ENCODE measurements at regions not wholly inside any gene's neighbourhood (a gene's known extent, or its start where the extent isn't known, plus 50 kb on each side); places are given as distances from the start of the nearest gene placed in this dataset.

DNA sequence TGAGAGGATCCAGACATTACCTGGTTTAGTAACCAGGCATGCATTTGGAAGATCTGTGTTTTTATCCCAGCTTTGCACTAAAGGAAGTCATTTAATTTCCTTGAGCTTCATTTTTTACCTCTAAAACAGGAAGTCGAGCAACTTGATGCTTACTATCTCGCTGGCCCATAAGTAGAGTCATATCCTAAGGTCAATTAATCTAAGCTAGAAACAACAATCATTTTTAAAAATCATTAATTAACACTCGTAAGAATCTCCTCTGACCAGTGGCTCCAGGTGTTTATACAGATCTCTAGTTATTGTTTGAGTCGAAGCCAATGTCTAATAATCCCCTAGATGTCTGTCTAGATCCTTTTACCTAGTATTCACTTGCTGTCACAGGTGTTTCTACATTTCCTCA is 355.8 kb upstream of the DCN start:
- Histone ChIP-seq H3K4me1 (ENCODE audit: control insufficient read depth, insufficient read depth, low read length) (no peaks in the 10 kb centered on the region), H3K36me3 (ENCODE audit: control insufficient read depth, insufficient read depth, low read length, severe bottlenecking) (no peaks in the 10 kb centered on the region), H3K9me3 (ENCODE audit: control insufficient read depth, low read length) (peaks cover 8% of the 10 kb centered on the region), H3K27me3 (replicated peaks; ENCODE audit: control insufficient read depth, insufficient read depth, low read length) (no peaks in the 10 kb centered on the region), H3K4me3 (ENCODE audit: low read length) (no peak overlapping the region), H3K9ac (ENCODE audit: low read length) (no peak overlapping the region)
- no peak for DNase-seq (ENCODE audit: low read depth)

DNA sequence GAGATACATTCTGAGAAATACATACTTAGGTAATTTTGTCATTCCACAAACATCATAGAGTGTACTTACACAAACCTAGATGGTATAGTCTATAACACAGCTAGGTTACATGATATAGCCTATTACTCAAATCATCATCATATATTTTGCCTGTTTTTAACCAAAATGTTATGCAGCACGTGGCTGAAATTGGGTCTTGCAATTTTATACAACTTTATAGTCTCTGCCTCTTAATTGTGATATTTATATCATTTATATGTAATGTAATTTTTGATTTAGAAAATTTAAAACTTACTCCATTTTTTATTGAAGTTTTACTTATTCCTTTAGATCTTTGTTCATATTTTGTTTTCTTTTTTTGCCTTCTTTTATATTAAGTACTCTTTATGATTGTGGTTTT is 350.7 kb upstream of the DCN start:
- no peak for DNase-seq (ENCODE audit: low read depth)
- H3K9ac ChIP-seq (ENCODE audit: low read length) = no peak overlapping the region
- no peaks in the 10 kb centered on the region for H3K4me1 ChIP-seq (ENCODE audit: control insufficient read depth, insufficient read depth, low read length)
- no peaks in the 10 kb centered on the region for H3K27me3 ChIP-seq (replicated peaks; ENCODE audit: control insufficient read depth, insufficient read depth, low read length)
- no peaks in the 10 kb centered on the region for H3K36me3 ChIP-seq (ENCODE audit: control insufficient read depth, insufficient read depth, low read length, severe bottlenecking)
- H3K4me3 ChIP-seq (ENCODE audit: low read length) = peak overlapping the region; percentile 8
- H3K9me3 ChIP-seq (ENCODE audit: control insufficient read depth, low read length) = peaks cover 19% of the 10 kb centered on the region

DNA sequence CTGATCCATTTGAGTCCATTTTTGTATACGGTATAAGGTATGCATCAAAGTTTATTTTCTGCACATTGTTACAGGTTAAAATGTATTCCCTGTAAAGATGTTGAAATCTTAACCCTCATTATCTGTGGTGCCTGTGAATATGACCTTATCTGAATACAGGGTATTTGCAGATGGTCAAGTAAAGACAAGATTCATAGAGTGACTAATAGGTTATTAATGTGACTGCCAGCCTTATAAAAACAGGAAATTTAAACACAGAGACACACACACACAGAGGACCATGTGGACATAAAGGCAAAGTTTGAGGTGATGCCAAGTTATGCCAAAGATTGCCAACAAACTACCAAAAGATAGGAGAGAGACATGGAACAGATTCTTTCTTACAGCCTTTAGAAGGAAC is 347.2 kb upstream of the DCN start:
- Histone ChIP-seq H3K9ac (ENCODE audit: low read length) (no peak overlapping the region), H3K36me3 (ENCODE audit: control insufficient read depth, insufficient read depth, low read length, severe bottlenecking) (no peaks in the 10 kb centered on the region), H3K9me3 (ENCODE audit: control insufficient read depth, low read length) (peaks cover 19% of the 10 kb centered on the region), H3K4me3 (ENCODE audit: low read length) (no peak overlapping the region), H3K4me1 (ENCODE audit: control insufficient read depth, insufficient read depth, low read length) (no peaks in the 10 kb centered on the region), H3K27me3 (replicated peaks; ENCODE audit: control insufficient read depth, insufficient read depth, low read length) (no peaks in the 10 kb centered on the region)
- no peak for DNase-seq (ENCODE audit: low read depth)

DNA sequence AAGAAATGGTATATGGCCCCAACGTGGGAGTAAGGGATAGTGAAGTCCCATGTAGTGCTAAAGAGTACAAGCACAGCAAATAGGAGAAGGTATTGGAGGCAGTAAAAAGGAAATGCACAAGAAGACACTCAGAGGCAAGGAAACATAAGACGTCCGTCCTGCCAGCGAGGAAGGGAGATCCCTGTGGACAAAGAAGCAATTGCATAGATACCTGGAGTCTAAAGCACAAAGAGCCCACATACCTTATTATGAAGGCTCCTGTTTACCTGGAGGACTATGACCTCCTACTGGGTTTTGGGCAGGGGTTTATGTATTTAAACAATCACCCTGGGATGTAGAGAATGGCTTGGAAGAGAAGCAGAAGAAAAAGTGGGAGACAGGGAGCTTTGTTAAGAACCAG is 341.2 kb upstream of the DCN start:
- DNase-seq (ENCODE audit: low read depth) = no peak
- H3K9ac ChIP-seq (ENCODE audit: low read length) = no peak overlapping the region
- H3K9me3 ChIP-seq (ENCODE audit: control insufficient read depth, low read length) = no peaks in the 10 kb centered on the region
- no peaks in the 10 kb centered on the region for H3K27me3 ChIP-seq (replicated peaks; ENCODE audit: control insufficient read depth, insufficient read depth, low read length)
- H3K4me3 ChIP-seq (ENCODE audit: low read length) = no peak overlapping the region
- H3K4me1 ChIP-seq (ENCODE audit: control insufficient read depth, insufficient read depth, low read length) = no peaks in the 10 kb centered on the region
- H3K36me3 ChIP-seq (ENCODE audit: control insufficient read depth, insufficient read depth, low read length, severe bottlenecking) = no peaks in the 10 kb centered on the region

GRCh38 chr12:91516695-91517047 is 334.1 kb upstream of the DCN start:
- H3K4me1 ChIP-seq (ENCODE audit: control insufficient read depth, insufficient read depth, low read length) = no peaks in the 10 kb centered on the region
- H3K36me3 ChIP-seq (ENCODE audit: control insufficient read depth, insufficient read depth, low read length, severe bottlenecking) = no peaks in the 10 kb centered on the region
- peaks cover 4% of the 10 kb centered on the region for H3K9me3 ChIP-seq (ENCODE audit: control insufficient read depth, low read length)
- DNase-seq (ENCODE audit: low read depth) = no peak
- peaks cover 6% of the 10 kb centered on the region for H3K27me3 ChIP-seq (replicated peaks; ENCODE audit: control insufficient read depth, insufficient read depth, low read length)
- no peak overlapping the region for H3K4me3 ChIP-seq (ENCODE audit: low read length)
- H3K9ac ChIP-seq (ENCODE audit: low read length) = no peak overlapping the region

- no peaks in the 10 kb centered on the region for H3K4me1 ChIP-seq (ENCODE audit: control insufficient read depth, insufficient read depth, low read length)
- no peak for DNase-seq (ENCODE audit: low read depth)
- H3K36me3 ChIP-seq (ENCODE audit: control insufficient read depth, insufficient read depth, low read length, severe bottlenecking) = no peaks in the 10 kb centered on the region
- H3K27me3 ChIP-seq (replicated peaks; ENCODE audit: control insufficient read depth, insufficient read depth, low read length) = peaks cover 6% of the 10 kb centered on the region
- H3K9me3 ChIP-seq (ENCODE audit: control insufficient read depth, low read length) = peaks cover 4% of the 10 kb centered on the region
- H3K4me3 ChIP-seq (ENCODE audit: low read length) = no peak overlapping the region
- no peak overlapping the region for H3K9ac ChIP-seq (ENCODE audit: low read length)
Observed at GRCh38 chr12:91515944-91516694, 333.5 kb upstream of the DCN start.

GRCh38 chr12:91513313-91513712 is 330.7 kb upstream of the DCN start:
- no peak overlapping the region for H3K9ac ChIP-seq (ENCODE audit: low read length)
- no peaks in the 10 kb centered on the region for H3K9me3 ChIP-seq (ENCODE audit: control insufficient read depth, low read length)
- H3K4me3 ChIP-seq (ENCODE audit: low read length) = no peak overlapping the region
- H3K4me1 ChIP-seq (ENCODE audit: control insufficient read depth, insufficient read depth, low read length) = no peaks in the 10 kb centered on the region
- DNase-seq (ENCODE audit: low read depth) = peak; percentile 38
- no peaks in the 10 kb centered on the region for H3K36me3 ChIP-seq (ENCODE audit: control insufficient read depth, insufficient read depth, low read length, severe bottlenecking)
- H3K27me3 ChIP-seq (replicated peaks; ENCODE audit: control insufficient read depth, insufficient read depth, low read length) = peaks cover 6% of the 10 kb centered on the region

DNA sequence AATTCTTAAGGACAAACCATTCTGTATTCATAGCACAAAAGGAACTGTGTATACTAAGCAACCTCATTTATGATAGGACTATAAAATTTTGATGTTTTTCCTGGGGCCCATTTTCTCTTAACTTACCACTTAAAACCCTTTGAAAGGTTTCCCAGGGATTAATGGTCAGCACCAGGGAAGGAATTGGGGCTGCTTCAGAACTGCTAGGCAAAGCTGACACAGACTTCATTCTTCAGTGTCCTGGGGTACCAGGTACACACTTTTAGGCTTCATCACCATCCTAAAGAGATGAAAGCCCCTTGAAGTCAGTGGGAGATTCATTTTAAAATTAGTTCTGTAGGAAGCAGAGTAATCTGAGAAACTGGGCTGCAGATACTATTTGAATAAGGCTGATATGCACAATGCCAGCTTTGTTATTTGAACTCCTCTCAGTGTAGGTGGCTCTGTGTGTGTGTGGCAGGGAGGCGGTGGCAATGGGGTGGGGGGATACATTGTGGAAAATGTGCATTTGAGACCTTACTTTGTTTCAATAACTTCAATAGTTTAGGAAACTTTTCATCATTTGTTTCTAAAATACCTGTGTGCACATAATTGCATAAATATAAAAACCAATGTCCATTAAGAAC is 329.3 kb upstream of the DCN start:
- no peak for DNase-seq (ENCODE audit: low read depth)
- Histone ChIP-seq H3K4me1 (ENCODE audit: control insufficient read depth, insufficient read depth, low read length) (no peaks in the 10 kb centered on the region), H3K9ac (ENCODE audit: low read length) (no peak overlapping the region), H3K27me3 (replicated peaks; ENCODE audit: control insufficient read depth, insufficient read depth, low read length) (peaks cover 6% of the 10 kb centered on the region), H3K36me3 (ENCODE audit: control insufficient read depth, insufficient read depth, low read length, severe bottlenecking) (no peaks in the 10 kb centered on the region), H3K4me3 (ENCODE audit: low read length) (no peak overlapping the region), H3K9me3 (ENCODE audit: control insufficient read depth, low read length) (no peaks in the 10 kb centered on the region)

DNA sequence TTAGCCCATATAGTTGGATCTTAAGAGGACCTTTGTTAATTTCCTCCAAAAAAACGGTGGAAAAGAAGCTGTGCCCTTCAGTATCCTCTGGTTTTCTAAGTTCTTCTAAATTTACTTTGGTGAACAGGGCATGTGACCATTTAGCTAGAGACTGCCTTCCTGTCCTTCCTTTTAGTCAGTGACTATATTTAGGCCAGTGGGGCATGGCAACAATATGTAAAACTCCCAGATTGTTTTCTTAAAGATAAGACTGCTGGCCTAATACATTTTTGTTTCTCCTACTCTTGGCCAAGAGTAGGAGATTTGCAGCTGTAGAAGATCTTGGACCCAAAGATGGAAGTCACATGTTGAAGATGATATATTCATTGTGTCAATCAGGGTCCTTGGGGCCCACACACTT is 325.1 kb upstream of the DCN start:
- DNase-seq (ENCODE audit: low read depth) = peak; percentile 47
- H3K4me3 ChIP-seq (ENCODE audit: low read length) = no peak overlapping the region

DNA sequence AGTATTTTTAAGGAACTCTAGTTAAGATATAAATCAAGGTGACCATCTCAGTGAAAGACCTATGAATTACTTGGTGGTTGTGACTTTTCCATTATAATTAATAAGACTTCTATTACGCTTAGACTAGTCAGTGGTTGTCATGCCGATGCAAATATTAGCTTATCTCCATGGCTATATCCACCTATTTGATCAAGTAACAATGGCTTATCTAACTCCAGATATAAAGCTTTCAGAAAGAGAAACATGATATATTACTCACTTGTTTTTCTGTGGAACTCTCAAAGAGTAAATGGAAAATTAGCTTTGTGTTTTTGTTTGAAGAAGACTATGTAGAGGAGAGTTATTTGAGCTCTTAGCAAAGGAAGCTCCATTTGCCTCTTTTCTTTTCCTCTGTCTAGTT is 323.8 kb upstream of the DCN start:
- H3K27me3 ChIP-seq (replicated peaks; ENCODE audit: control insufficient read depth, insufficient read depth, low read length) = no peaks in the 10 kb centered on the region
- no peaks in the 10 kb centered on the region for H3K4me1 ChIP-seq (ENCODE audit: control insufficient read depth, insufficient read depth, low read length)
- H3K9me3 ChIP-seq (ENCODE audit: control insufficient read depth, low read length) = peaks cover 6% of the 10 kb centered on the region
- DNase-seq (ENCODE audit: low read depth) = no peak
- H3K36me3 ChIP-seq (ENCODE audit: control insufficient read depth, insufficient read depth, low read length, severe bottlenecking) = no peaks in the 10 kb centered on the region
- H3K9ac ChIP-seq (ENCODE audit: low read length) = no peak overlapping the region
- H3K4me3 ChIP-seq (ENCODE audit: low read length) = no peak overlapping the region

More for the DNA sequence above, 325.1 kb upstream of the DCN start:
- H3K9me3 ChIP-seq (ENCODE audit: control insufficient read depth, low read length) = peaks cover 3% of the 10 kb centered on the region
- H3K27me3 ChIP-seq (replicated peaks; ENCODE audit: control insufficient read depth, insufficient read depth, low read length) = no peaks in the 10 kb centered on the region
- H3K4me1 ChIP-seq (ENCODE audit: control insufficient read depth, insufficient read depth, low read length) = no peaks in the 10 kb centered on the region
- no peak overlapping the region for H3K9ac ChIP-seq (ENCODE audit: low read length)
- no peaks in the 10 kb centered on the region for H3K36me3 ChIP-seq (ENCODE audit: control insufficient read depth, insufficient read depth, low read length, severe bottlenecking)

DNA sequence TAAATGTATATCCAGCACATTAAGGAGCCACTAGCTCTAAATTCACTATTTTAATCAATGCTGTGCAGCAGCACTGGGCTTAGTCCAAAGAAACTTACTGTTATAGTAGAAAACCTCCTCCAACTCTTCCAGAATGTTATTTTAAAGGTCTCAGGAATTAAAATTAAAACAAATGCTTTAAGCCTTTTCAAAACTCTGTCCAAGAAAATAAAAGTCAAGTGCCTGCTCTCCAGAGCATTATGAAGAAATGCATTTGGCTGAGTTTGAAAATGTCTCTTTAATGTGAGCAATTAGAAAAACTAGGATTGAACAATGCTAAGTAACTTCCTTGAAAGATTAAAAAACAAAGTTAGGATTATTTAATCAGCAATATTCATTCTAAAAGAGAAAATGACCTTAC is 322.4 kb upstream of the DCN start:
- H3K4me3 ChIP-seq (ENCODE audit: low read length) = no peak overlapping the region
- peak; percentile 64 for DNase-seq (ENCODE audit: low read depth)
- no peaks in the 10 kb centered on the region for H3K27me3 ChIP-seq (replicated peaks; ENCODE audit: control insufficient read depth, insufficient read depth, low read length)
- no peaks in the 10 kb centered on the region for H3K4me1 ChIP-seq (ENCODE audit: control insufficient read depth, insufficient read depth, low read length)
- H3K9me3 ChIP-seq (ENCODE audit: control insufficient read depth, low read length) = peaks cover 6% of the 10 kb centered on the region
- H3K36me3 ChIP-seq (ENCODE audit: control insufficient read depth, insufficient read depth, low read length, severe bottlenecking) = no peaks in the 10 kb centered on the region
- H3K9ac ChIP-seq (ENCODE audit: low read length) = no peak overlapping the region

DNA sequence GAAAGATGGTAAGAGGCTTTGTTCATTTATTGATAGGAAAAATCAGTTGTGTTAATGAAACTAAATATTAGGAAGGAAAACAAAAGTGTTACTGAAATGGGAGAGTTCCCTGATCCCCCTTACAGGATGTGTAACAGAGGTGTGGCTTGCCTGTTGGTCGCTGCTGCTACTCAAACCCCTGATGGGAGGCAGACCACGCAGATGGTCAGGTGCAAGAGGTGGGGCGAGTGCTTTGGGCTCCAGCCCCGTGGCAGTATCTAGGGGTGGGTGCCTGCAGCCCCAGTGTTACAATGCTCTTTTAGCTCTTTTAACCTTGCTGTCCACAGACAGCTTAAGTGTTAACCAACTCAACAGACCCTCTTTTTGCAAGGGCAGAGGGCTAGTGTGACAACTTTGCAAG is 319.6 kb upstream of the DCN start:
- peaks cover 6% of the 10 kb centered on the region for H3K9me3 ChIP-seq (ENCODE audit: control insufficient read depth, low read length)
- no peak overlapping the region for H3K9ac ChIP-seq (ENCODE audit: low read length)
- H3K27me3 ChIP-seq (replicated peaks; ENCODE audit: control insufficient read depth, insufficient read depth, low read length) = no peaks in the 10 kb centered on the region
- DNase-seq (ENCODE audit: low read depth) = no peak
- H3K4me1 ChIP-seq (ENCODE audit: control insufficient read depth, insufficient read depth, low read length) = no peaks in the 10 kb centered on the region
- H3K4me3 ChIP-seq (ENCODE audit: low read length) = no peak overlapping the region
- H3K36me3 ChIP-seq (ENCODE audit: control insufficient read depth, insufficient read depth, low read length, severe bottlenecking) = no peaks in the 10 kb centered on the region
